ENCODE measurements at regions not wholly inside any gene's neighbourhood (a gene's known extent, or its start where the extent isn't known, plus 50 kb on each side); places are given as distances from the start of the nearest gene placed in this dataset.

- H2AFZ ChIP-seq (ENCODE audit: low read depth, low read length), result no peak overlapping the region
- no peak overlapping the region for H3K4me3 ChIP-seq (ENCODE audit: low read length)
- no peaks in the 10 kb centered on the region for H4K20me1 ChIP-seq (ENCODE audit: insufficient read depth, low read length)
- no peak overlapping the region for H3K27ac ChIP-seq (ENCODE audit: low read length)
- H3K27me3 ChIP-seq (ENCODE audit: low read depth, low read length), result no peaks in the 10 kb centered on the region
- H3K4me2 ChIP-seq (ENCODE audit: low read length), result no peak overlapping the region
- no peaks in the 10 kb centered on the region for H3K79me2 ChIP-seq (ENCODE audit: low read length)
- TF ChIP-seq EZH2phosphoT487 (IDR thresholded peaks at IDR 0.05; ENCODE audit: low read depth), result no peak
- no peak for TF ChIP-seq CTCF (IDR thresholded peaks at IDR 0.05; ENCODE audit: low read depth, low read length)
- no peaks in the 10 kb centered on the region for H3K36me3 ChIP-seq (replicated peaks; ENCODE audit: low read depth, low read length)
- H3K9me3 ChIP-seq (ENCODE audit: insufficient read depth, low read length), result no peaks in the 10 kb centered on the region
- peaks cover 4% of the 10 kb centered on the region for H3K4me1 ChIP-seq (ENCODE audit: low read length)
- H3K9ac ChIP-seq (ENCODE audit: low read length), result no peak overlapping the region
Measured at GRCh38 chr10:35735412-35735811, 93.3 kb upstream of the FZD8 start.

- Histone ChIP-seq H2AFZ (ENCODE audit: low read depth, low read length) (no peak overlapping the region), H3K4me1 (ENCODE audit: low read length) (no peaks in the 10 kb centered on the region), H4K20me1 (ENCODE audit: insufficient read depth, low read length) (no peaks in the 10 kb centered on the region), H3K79me2 (ENCODE audit: low read length) (no peaks in the 10 kb centered on the region), H3K9me3 (ENCODE audit: insufficient read depth, low read length) (no peaks in the 10 kb centered on the region), H3K36me3 (replicated peaks; ENCODE audit: low read depth, low read length) (no peaks in the 10 kb centered on the region), H3K9ac (ENCODE audit: low read length) (no peak overlapping the region), H3K4me2 (ENCODE audit: low read length) (no peak overlapping the region), H3K27me3 (ENCODE audit: low read depth, low read length) (no peaks in the 10 kb centered on the region), H3K4me3 (ENCODE audit: low read length) (no peak overlapping the region), H3K27ac (ENCODE audit: low read length) (no peak overlapping the region)
- TF ChIP-seq CTCF (IDR thresholded peaks at IDR 0.05; ENCODE audit: low read depth, low read length) (no peak), EZH2phosphoT487 (IDR thresholded peaks at IDR 0.05; ENCODE audit: low read depth) (no peak)
Measured at GRCh38 chr10:35731828-35732227, 89.7 kb upstream of the FZD8 start.

- Histone ChIP-seq H3K27ac (ENCODE audit: low read length) (no peak overlapping the region), H3K4me3 (ENCODE audit: low read length) (no peak overlapping the region), H3K36me3 (replicated peaks; ENCODE audit: low read depth, low read length) (no peaks in the 10 kb centered on the region), H3K9me3 (ENCODE audit: insufficient read depth, low read length) (no peaks in the 10 kb centered on the region), H3K4me2 (ENCODE audit: low read length) (no peak overlapping the region), H3K4me1 (ENCODE audit: low read length) (no peaks in the 10 kb centered on the region), H2AFZ (ENCODE audit: low read depth, low read length) (no peak overlapping the region), H3K9ac (ENCODE audit: low read length) (no peak overlapping the region), H3K27me3 (ENCODE audit: low read depth, low read length) (no peaks in the 10 kb centered on the region), H4K20me1 (ENCODE audit: insufficient read depth, low read length) (no peaks in the 10 kb centered on the region), H3K79me2 (ENCODE audit: low read length) (no peaks in the 10 kb centered on the region)
- TF ChIP-seq CTCF (IDR thresholded peaks at IDR 0.05; ENCODE audit: low read depth, low read length) (no peak), EZH2phosphoT487 (IDR thresholded peaks at IDR 0.05; ENCODE audit: low read depth) (no peak)
Measured at GRCh38 chr10:35728341-35728740, 86.2 kb upstream of the FZD8 start.

- Histone ChIP-seq H3K79me2 (ENCODE audit: low read length) (no peaks in the 10 kb centered on the region), H3K4me2 (ENCODE audit: low read length) (no peak overlapping the region), H3K27me3 (ENCODE audit: low read depth, low read length) (no peaks in the 10 kb centered on the region), H3K36me3 (replicated peaks; ENCODE audit: low read depth, low read length) (no peaks in the 10 kb centered on the region), H3K27ac (ENCODE audit: low read length) (no peak overlapping the region), H2AFZ (ENCODE audit: low read depth, low read length) (no peak overlapping the region), H3K9me3 (ENCODE audit: insufficient read depth, low read length) (no peaks in the 10 kb centered on the region), H3K4me3 (ENCODE audit: low read length) (no peak overlapping the region), H3K4me1 (ENCODE audit: low read length) (no peaks in the 10 kb centered on the region), H3K9ac (ENCODE audit: low read length) (no peak overlapping the region), H4K20me1 (ENCODE audit: insufficient read depth, low read length) (no peaks in the 10 kb centered on the region)
- no peak for TF ChIP-seq EZH2phosphoT487 (IDR thresholded peaks at IDR 0.05; ENCODE audit: low read depth)
Measured at GRCh38 chr10:35726846-35727245, 84.8 kb upstream of the FZD8 start.

GRCh38 chr10:35723992-35724391 lies 81.9 kb upstream of the FZD8 start:
- Histone ChIP-seq H3K79me2 (ENCODE audit: low read length) (no peaks in the 10 kb centered on the region), H2AFZ (ENCODE audit: low read depth, low read length) (no peak overlapping the region)
- TF ChIP-seq CTCF (IDR thresholded peaks at IDR 0.05; ENCODE audit: low read depth, low read length) (no peak), EZH2phosphoT487 (IDR thresholded peaks at IDR 0.05; ENCODE audit: low read depth) (no peak)

More at GRCh38 chr10:35723992-35724391, 81.9 kb upstream of the FZD8 start:
- Histone ChIP-seq H3K9ac (ENCODE audit: low read length) (no peak overlapping the region), H3K4me3 (ENCODE audit: low read length) (no peak overlapping the region), H4K20me1 (ENCODE audit: insufficient read depth, low read length) (no peaks in the 10 kb centered on the region), H3K4me2 (ENCODE audit: low read length) (no peak overlapping the region), H3K27me3 (ENCODE audit: low read depth, low read length) (no peaks in the 10 kb centered on the region), H3K36me3 (replicated peaks; ENCODE audit: low read depth, low read length) (no peaks in the 10 kb centered on the region), H3K9me3 (ENCODE audit: insufficient read depth, low read length) (no peaks in the 10 kb centered on the region), H3K27ac (ENCODE audit: low read length) (no peak overlapping the region), H3K4me1 (ENCODE audit: low read length) (no peaks in the 10 kb centered on the region)

All from OCI-LY3 (cell line).